OCI-LY7 (cell line): ENCODE measurements at regions not wholly inside any gene's neighbourhood (a gene's known extent, or its start where the extent isn't known, plus 50 kb on each side); places are given as distances from the start of the nearest gene placed in this dataset.

ENCODE experiments used
- BruUV-seq: library from RNA; stranded (reverse); fragments of 400-500 nt; replicated peaks from 2 replicates; lab custom pipeline; 2021; lab: Mats Ljungman, UMichigan
- CTCF ChIA-PET: fragments of 300-600 bp; sonication (Branson Sonifier 250); formaldehyde crosslinking; loops from one replicate; lab custom pipeline; 2022; ENCODE audit warnings: antibody characterized with exemption; ENCODE audit not compliant: unreplicated experiment; lab: Charles Lee
- POLR2A ChIA-PET: fragments of 300-600 bp; sonication (Branson Sonifier 250); formaldehyde crosslinking; loops from one replicate; lab custom pipeline; 2022; ENCODE audit warnings: antibody characterized with exemption; lab: Charles Lee
- DNase-seq: peaks from one replicate; pipeline ENCODE4 v3.0.0-alpha.2; 2015; ENCODE audit warnings: low spot score
- H2AFZ ChIP-seq: fragments of 200-600 bp; sonication (generic), shearing (Covaris generic); 2 replicates; pipeline ENCODE4 v1.6.1; 2014; ENCODE audit warnings: mild to moderate bottlenecking, antibody characterized with exemption, low read length, moderate library complexity
- H3K27ac ChIP-seq: fragments of 200-600 bp; sonication (generic); 2 replicates; pipeline ENCODE4 v1.5.1; 2014; ENCODE audit warnings: mixed run types, low read depth, mild to moderate bottlenecking, moderate library complexity, low read length, inconsistent platforms; ENCODE audit not compliant: poor library complexity, severe bottlenecking
- H3K36me3 ChIP-seq: fragments of 200-600 bp; sonication (generic); 2 replicates; pipeline ENCODE4 v1.6.1; 2014; ENCODE audit warnings: mild to moderate bottlenecking, antibody characterized with exemption, low read length, moderate library complexity, mixed read lengths; ENCODE audit not compliant: insufficient read depth
- H3K4me1 ChIP-seq: fragments of 200-600 bp; sonication (generic); 2 replicates; pipeline ENCODE4 v1.5.1; 2014; ENCODE audit warnings: mild to moderate bottlenecking, low read length; ENCODE audit not compliant: insufficient read depth, poor library complexity, severe bottlenecking
- H3K4me2 ChIP-seq: fragments of 200-600 bp; sonication (generic); 2 replicates; pipeline ENCODE4 v1.6.1; 2014; ENCODE audit warnings: mild to moderate bottlenecking, low read length
- H3K4me3 ChIP-seq: fragments of 200-600 bp; sonication (generic); 2 replicates; pipeline ENCODE4 v1.5.1; 2014; ENCODE audit warnings: mild to moderate bottlenecking, low read depth, low read length; ENCODE audit not compliant: poor library complexity, severe bottlenecking
- H3K79me2 ChIP-seq: fragments of 200-600 bp; sonication (generic); 2 replicates; pipeline ENCODE4 v1.6.1; 2016; ENCODE audit warnings: low read depth, mild to moderate bottlenecking, low read length, moderate library complexity, mixed read lengths; ENCODE audit not compliant: insufficient read depth
- H3K9me2 ChIP-seq: fragments of 200-600 bp; sonication (generic); 2 replicates; pipeline ENCODE4 v1.6.1; 2016; ENCODE audit warnings: mild to moderate bottlenecking, low read length, mixed read lengths; ENCODE audit not compliant: insufficient read depth
- H3K9me3 ChIP-seq: fragments of 200-600 bp; sonication (generic); 2 replicates; pipeline ENCODE4 v1.6.1; 2014; ENCODE audit warnings: mild to moderate bottlenecking, mixed run types, low read length, mixed read lengths
- H4K20me1 ChIP-seq: fragments of 200-600 bp; sonication (generic); 2 replicates; pipeline ENCODE4 v1.6.1; 2014; ENCODE audit warnings: mild to moderate bottlenecking, antibody characterized with exemption, low read length, moderate library complexity, mixed read lengths; ENCODE audit not compliant: insufficient read depth
- CTCF ChIP-seq: fragments of 200-600 bp; sonication (generic); conservative IDR thresholded peaks from 2 replicates; pipeline ENCODE4 v1.5.1; 2014; ENCODE audit warnings: mild to moderate bottlenecking, antibody characterized with exemption, low read length, moderate library complexity, mixed read lengths
- EZH2phosphoT487 ChIP-seq: fragments of 200-600 bp; sonication (generic); IDR thresholded peaks from 2 replicates; pipeline ENCODE4 v1.6.1; 2018; ENCODE audit warnings: low read depth, borderline replicate concordance, mild to moderate bottlenecking, mixed run types, antibody characterized with exemption, low read length, moderate library complexity, mixed read lengths
- intact Hi-C: fragments of 100-400 bp; cut with micrococcal nuclease; formaldehyde crosslinking; loops from one replicate; pipeline ENCODE4 v1.10.0; 2022; ENCODE audit not compliant: unreplicated experiment

GRCh38 chr13:111038887-111039286, 76.2 kb upstream of the ARHGEF7 start:
- Histone ChIP-seq H3K27ac (no peak overlapping the region), H2AFZ (no peak overlapping the region), H4K20me1 (no peaks in the 10 kb centered on the region), H3K4me3 (no peak overlapping the region), H3K4me2 (no peak overlapping the region), H3K36me3 (no peaks in the 10 kb centered on the region), H3K9me2 (no peaks in the 10 kb centered on the region), H3K79me2 (no peaks in the 10 kb centered on the region), H3K4me1 (no peaks in the 10 kb centered on the region), H3K9me3 (no peaks in the 10 kb centered on the region)
- CTCF ChIA-PET, result no interaction called here
- POLR2A ChIA-PET, result no interaction called here
- TF ChIP-seq EZH2phosphoT487, result no peak
- TF ChIP-seq CTCF, result no peak
- no peak for DNase-seq
- intact Hi-C loops, result no loop called here
- no TSS peak for BruUV-seq

DNA sequence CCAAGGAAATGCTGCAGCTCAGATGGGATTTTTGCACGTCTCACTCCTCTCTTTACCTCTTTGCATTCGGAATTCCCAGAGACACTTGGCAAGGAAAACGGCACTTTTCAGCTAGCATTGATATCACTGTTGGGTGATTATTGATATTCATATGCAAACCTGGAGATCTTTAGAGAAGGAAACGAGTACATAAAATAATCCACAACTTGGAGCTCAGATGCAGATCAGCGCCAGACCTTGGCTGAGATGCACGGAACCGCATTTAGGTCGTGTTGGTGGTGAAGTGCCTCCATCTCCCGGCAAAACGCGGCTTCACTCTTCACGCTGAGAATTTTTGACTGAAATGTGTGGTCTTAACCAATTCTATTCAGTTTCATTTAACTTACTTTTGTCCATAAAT, 77.2 kb upstream of the ARHGEF7 start:
- H3K4me3 ChIP-seq, result no peak overlapping the region
- H2AFZ ChIP-seq, result no peak overlapping the region
- DNase-seq, result no peak
- no peak overlapping the region for H3K4me2 ChIP-seq
- intact Hi-C loops, result no loop called here
- ChIA-PET POLR2A (no interaction called here), CTCF (no interaction called here)
- no peaks in the 10 kb centered on the region for H3K9me2 ChIP-seq
- no peaks in the 10 kb centered on the region for H3K9me3 ChIP-seq
- TF ChIP-seq EZH2phosphoT487 (no peak), CTCF (no peak)
- BruUV-seq, result no TSS peak
- no peaks in the 10 kb centered on the region for H3K79me2 ChIP-seq
- no peaks in the 10 kb centered on the region for H3K36me3 ChIP-seq
- no peaks in the 10 kb centered on the region for H3K4me1 ChIP-seq
- H3K27ac ChIP-seq, result no peak overlapping the region
- H4K20me1 ChIP-seq, result no peaks in the 10 kb centered on the region

- POLR2A ChIA-PET, result interaction anchor here (0.6 kb wide), 1 partner anchor 34 kb away, joined by 3 read pairs; no protein-coding TSS in a partner anchor
- Histone ChIP-seq H2AFZ (no peak overlapping the region), H3K4me3 (no peak overlapping the region), H3K9me3 (no peaks in the 10 kb centered on the region), H3K27ac (no peak overlapping the region), H3K36me3 (no peaks in the 10 kb centered on the region), H4K20me1 (no peaks in the 10 kb centered on the region), H3K9me2 (no peaks in the 10 kb centered on the region), H3K79me2 (no peaks in the 10 kb centered on the region), H3K4me1 (no peaks in the 10 kb centered on the region), H3K4me2 (no peak overlapping the region)
- CTCF ChIA-PET, result no interaction called here
- TF ChIP-seq EZH2phosphoT487, result no peak
- no peak for TF ChIP-seq CTCF
- intact Hi-C loops, result no loop called here
- no peak for DNase-seq
- no TSS peak for BruUV-seq
These were observed 78.4 kb upstream of the ARHGEF7 start for GRCh38 chr13:111036665-111037064.
